Activated naive CD4-positive, alpha-beta T cell treated with anti-CD3 and anti-CD28 coated beads, Interleukin-2, amount 50 U/mL, for 24 hours (primary cell): ENCODE measurements at regions not wholly inside any gene's neighbourhood (a gene's known extent, or its start where the extent isn't known, plus 50 kb on each side); places are given as distances from the start of the nearest gene placed in this dataset.

Experiments used
- H3K27ac Mint-ChIP-seq: one replicate; pipeline ENCODE4 v1.8.0; 2021; ENCODE audit warnings: mild to moderate bottlenecking, mixed read lengths
- H3K27me3 Mint-ChIP-seq: one replicate; pipeline ENCODE4 v1.8.0; 2021; ENCODE audit warnings: mixed read lengths
- H3K36me3 Mint-ChIP-seq: one replicate; pipeline ENCODE4 v1.8.0; 2021; ENCODE audit warnings: mixed read lengths
- H3K4me1 Mint-ChIP-seq: one replicate; pipeline ENCODE4 v1.8.0; 2021; ENCODE audit warnings: mixed read lengths
- H3K4me3 Mint-ChIP-seq: one replicate; pipeline ENCODE4 v1.8.0; 2021; ENCODE audit warnings: mild to moderate bottlenecking, mixed read lengths
- H3K9me3 Mint-ChIP-seq: one replicate; pipeline ENCODE4 v1.8.0; 2021; ENCODE audit warnings: mixed read lengths

- Mint-ChIP-seq H3K4me3 (no peak overlapping the region), H3K27me3 (no peaks in the 10 kb centered on the region), H3K36me3 (no peaks in the 10 kb centered on the region), H3K9me3 (no peaks in the 10 kb centered on the region), H3K27ac (no peak overlapping the region), H3K4me1 (no peaks in the 10 kb centered on the region)
Measured at GRCh38 chr2:183259921-183260320, 135.7 kb downstream of the NUP35 start.

DNA sequence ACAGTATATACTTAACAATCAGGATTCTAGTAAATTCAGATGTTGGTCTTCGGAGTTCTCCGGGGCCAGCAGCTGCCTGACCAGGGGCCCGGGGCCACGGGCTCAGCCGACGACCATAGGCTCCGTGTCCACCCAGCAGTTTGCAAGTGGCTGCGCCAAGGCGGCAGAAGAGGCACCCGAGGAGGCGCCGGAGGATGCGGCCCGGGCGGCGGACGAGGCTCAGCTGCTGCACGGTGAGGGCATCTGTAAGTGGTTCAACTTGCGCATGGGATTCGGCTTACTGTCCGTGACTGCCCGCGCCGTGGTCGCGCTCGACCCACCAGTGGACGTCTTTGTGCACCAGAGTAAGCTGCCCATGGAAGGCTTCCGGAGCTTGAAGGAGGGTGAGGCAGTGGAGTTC lies 136.3 kb downstream of the NUP35 start:
- H3K36me3 Mint-ChIP-seq = no peaks in the 10 kb centered on the region
- H3K27ac Mint-ChIP-seq = no peak overlapping the region
- H3K4me1 Mint-ChIP-seq = no peaks in the 10 kb centered on the region
- no peak overlapping the region for H3K4me3 Mint-ChIP-seq
- H3K9me3 Mint-ChIP-seq = no peaks in the 10 kb centered on the region
- no peaks in the 10 kb centered on the region for H3K27me3 Mint-ChIP-seq

- no peak overlapping the region for H3K4me3 Mint-ChIP-seq
Measured at GRCh38 chr2:183264890-183265535, 140.8 kb downstream of the NUP35 start.

GRCh38 chr2:183267148-183267827 lies 143.0 kb downstream of the NUP35 start:
- no peaks in the 10 kb centered on the region for H3K9me3 Mint-ChIP-seq
- H3K36me3 Mint-ChIP-seq = no peaks in the 10 kb centered on the region
- no peaks in the 10 kb centered on the region for H3K4me1 Mint-ChIP-seq
- no peaks in the 10 kb centered on the region for H3K27me3 Mint-ChIP-seq
- H3K27ac Mint-ChIP-seq = no peak overlapping the region
- H3K4me3 Mint-ChIP-seq = no peak overlapping the region

More at GRCh38 chr2:183264890-183265535, 140.8 kb downstream of the NUP35 start:
- H3K36me3 Mint-ChIP-seq = no peaks in the 10 kb centered on the region
- H3K4me1 Mint-ChIP-seq = no peaks in the 10 kb centered on the region
- no peak overlapping the region for H3K27ac Mint-ChIP-seq
- no peaks in the 10 kb centered on the region for H3K9me3 Mint-ChIP-seq
- no peaks in the 10 kb centered on the region for H3K27me3 Mint-ChIP-seq

DNA sequence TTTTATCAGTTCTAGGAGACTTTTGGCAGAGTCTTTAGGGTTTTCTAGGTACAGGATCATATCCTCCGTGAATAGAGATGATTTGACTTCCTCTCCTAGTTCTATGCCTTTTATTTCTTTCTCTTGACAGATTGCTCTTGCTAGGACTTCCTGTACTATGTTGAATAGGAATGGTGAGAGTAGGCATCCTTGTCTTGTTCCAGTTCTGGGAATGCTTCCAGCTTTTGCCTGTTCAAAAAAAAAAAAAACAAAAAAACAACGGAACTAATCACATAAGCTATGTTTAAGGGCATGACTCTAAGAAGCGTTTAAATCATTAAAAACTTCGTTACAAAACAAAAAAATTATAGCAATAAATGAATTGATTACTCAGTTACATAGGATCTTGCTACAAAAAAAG lies 145.7 kb downstream of the NUP35 start:
- no peaks in the 10 kb centered on the region for H3K27me3 Mint-ChIP-seq
- no peak overlapping the region for H3K27ac Mint-ChIP-seq

GRCh38 chr2:183283209-183283608 lies 159.0 kb downstream of the NUP35 start:
- H3K9me3 Mint-ChIP-seq = no peaks in the 10 kb centered on the region
- no peaks in the 10 kb centered on the region for H3K36me3 Mint-ChIP-seq
- H3K27me3 Mint-ChIP-seq = no peaks in the 10 kb centered on the region
- H3K4me1 Mint-ChIP-seq = no peaks in the 10 kb centered on the region
- H3K4me3 Mint-ChIP-seq = no peak overlapping the region
- H3K27ac Mint-ChIP-seq = no peak overlapping the region

More for the DNA sequence above, 145.7 kb downstream of the NUP35 start:
- Mint-ChIP-seq H3K4me3 (no peak overlapping the region), H3K4me1 (no peaks in the 10 kb centered on the region), H3K9me3 (no peaks in the 10 kb centered on the region), H3K36me3 (peaks cover 2% of the 10 kb centered on the region)

GRCh38 chr2:183284606-183285005 lies 160.4 kb downstream of the NUP35 start:
- H3K4me1 Mint-ChIP-seq = no peaks in the 10 kb centered on the region
- H3K4me3 Mint-ChIP-seq = no peak overlapping the region
- H3K9me3 Mint-ChIP-seq = no peaks in the 10 kb centered on the region
- no peaks in the 10 kb centered on the region for H3K36me3 Mint-ChIP-seq
- H3K27me3 Mint-ChIP-seq = no peaks in the 10 kb centered on the region
- H3K27ac Mint-ChIP-seq = no peak overlapping the region

DNA sequence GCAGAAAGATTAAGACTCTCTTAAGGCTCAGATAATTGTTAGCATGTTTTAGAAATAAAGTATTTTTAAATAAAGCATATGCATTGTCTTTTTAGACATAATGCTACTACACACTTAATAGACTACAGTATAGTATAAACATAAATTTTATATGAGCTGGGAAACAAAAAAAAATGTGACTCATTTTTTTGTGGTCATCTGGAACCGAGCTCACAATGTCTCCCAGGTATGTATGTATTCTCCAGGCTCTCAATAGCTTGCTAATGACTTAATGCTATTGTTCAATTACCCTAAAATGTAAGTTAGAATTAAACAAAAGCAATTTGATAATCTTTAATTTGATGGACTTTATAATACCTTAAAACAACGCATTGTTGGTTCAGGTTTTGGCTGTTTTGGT lies 167.2 kb downstream of the NUP35 start:
- H3K4me3 Mint-ChIP-seq = no peak overlapping the region
- no peaks in the 10 kb centered on the region for H3K9me3 Mint-ChIP-seq
- no peaks in the 10 kb centered on the region for H3K4me1 Mint-ChIP-seq
- H3K27ac Mint-ChIP-seq = no peak overlapping the region
- H3K27me3 Mint-ChIP-seq = no peaks in the 10 kb centered on the region
- no peaks in the 10 kb centered on the region for H3K36me3 Mint-ChIP-seq

DNA sequence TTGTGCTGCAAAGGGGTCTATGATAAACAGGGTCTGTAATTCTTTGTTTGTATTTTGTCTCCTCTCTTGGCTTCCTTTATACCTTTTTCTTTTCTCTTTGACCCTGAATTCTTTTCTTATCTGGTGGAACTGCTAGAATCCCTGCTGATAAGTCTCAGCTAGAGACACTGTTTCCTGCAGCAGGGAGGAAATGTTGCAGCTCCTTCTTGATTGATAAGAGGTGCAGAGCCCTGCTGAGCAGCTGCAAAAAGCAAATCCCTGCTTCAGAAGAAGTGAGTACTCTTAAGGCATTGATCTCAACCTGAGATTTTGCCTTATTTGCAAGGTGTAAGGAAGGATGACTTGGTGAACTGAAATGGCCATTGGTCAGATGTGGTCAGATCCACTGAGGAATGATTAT lies 167.8 kb downstream of the NUP35 start:
- no peak overlapping the region for H3K27ac Mint-ChIP-seq
- no peaks in the 10 kb centered on the region for H3K4me1 Mint-ChIP-seq
- no peaks in the 10 kb centered on the region for H3K9me3 Mint-ChIP-seq
- no peak overlapping the region for H3K4me3 Mint-ChIP-seq
- no peaks in the 10 kb centered on the region for H3K27me3 Mint-ChIP-seq
- no peaks in the 10 kb centered on the region for H3K36me3 Mint-ChIP-seq

DNA sequence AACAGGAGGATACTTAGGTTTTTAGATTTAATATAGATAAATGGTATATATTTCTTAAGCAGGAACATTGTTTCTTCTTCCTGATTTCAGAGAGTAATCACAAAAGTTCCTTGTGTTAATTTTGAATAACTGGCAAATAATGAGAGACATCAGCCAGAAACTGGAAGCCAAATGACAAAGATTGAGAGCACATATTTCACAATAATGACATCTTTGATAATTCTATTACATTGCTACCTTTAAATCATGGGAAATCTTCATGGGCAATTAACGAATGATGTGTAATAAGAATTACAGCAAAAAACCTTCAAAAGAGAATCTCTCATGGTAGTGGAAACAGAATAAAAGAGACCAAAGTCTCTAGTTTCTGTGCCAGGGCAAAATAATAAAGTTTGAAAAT lies 215.1 kb downstream of the NUP35 start:
- Mint-ChIP-seq H3K9me3 (peaks cover 27% of the 10 kb centered on the region), H3K4me3 (no peak overlapping the region), H3K27ac (no peak overlapping the region), H3K36me3 (no peaks in the 10 kb centered on the region), H3K27me3 (no peaks in the 10 kb centered on the region), H3K4me1 (no peaks in the 10 kb centered on the region)

- Mint-ChIP-seq H3K36me3 (no peaks in the 10 kb centered on the region), H3K27ac (no peak overlapping the region), H3K4me3 (no peak overlapping the region), H3K9me3 (peaks cover 23% of the 10 kb centered on the region), H3K27me3 (no peaks in the 10 kb centered on the region), H3K4me1 (no peaks in the 10 kb centered on the region)
Measured at GRCh38 chr2:183341057-183341456, 216.8 kb downstream of the NUP35 start.

DNA sequence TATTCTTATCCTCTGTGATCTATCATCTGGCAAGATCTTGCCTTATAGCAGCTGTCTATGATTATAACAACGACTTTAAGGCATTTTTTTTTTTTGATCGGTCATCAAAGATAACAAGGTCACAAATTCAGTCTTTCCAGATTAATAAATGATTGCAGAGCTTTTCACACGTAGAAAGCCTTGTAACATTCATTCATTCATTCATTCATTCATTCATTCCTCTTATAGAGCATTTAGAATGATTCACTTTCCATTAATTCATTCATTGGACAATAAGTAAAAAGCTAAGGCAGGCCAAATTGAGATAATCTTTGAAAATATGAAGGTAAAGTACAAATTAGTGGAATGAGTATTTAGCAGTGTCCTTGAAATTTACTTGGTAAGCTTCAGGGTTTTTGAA lies 223.7 kb downstream of the NUP35 start:
- Mint-ChIP-seq H3K27ac (no peak overlapping the region), H3K4me3 (no peak overlapping the region), H3K9me3 (no peaks in the 10 kb centered on the region), H3K27me3 (no peaks in the 10 kb centered on the region), H3K4me1 (no peaks in the 10 kb centered on the region), H3K36me3 (peaks cover 2% of the 10 kb centered on the region)

- no peaks in the 10 kb centered on the region for H3K9me3 Mint-ChIP-seq
- peaks cover 2% of the 10 kb centered on the region for H3K36me3 Mint-ChIP-seq
Measured at GRCh38 chr2:183348492-183348891, 224.2 kb downstream of the NUP35 start.

DNA sequence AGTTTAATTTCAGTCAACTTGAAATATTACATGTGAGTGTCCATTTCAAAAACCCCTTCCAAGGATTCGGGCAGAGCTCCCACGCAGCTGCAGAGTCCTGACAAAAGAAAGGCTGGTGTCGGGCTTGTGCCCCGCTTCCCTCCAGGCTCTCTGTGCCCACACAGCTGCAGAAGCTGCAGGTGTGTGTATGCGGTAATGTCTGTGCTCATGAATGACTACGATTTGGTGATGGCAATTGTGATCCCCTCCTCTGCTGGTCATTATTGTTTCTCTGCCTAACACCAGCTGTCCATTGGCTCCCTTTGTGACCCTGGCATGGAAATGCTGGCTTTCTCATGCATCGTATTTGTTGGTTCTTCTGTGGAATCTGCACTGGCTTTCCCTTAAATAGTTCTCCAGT lies 224.8 kb downstream of the NUP35 start:
- no peak overlapping the region for H3K4me3 Mint-ChIP-seq
- H3K36me3 Mint-ChIP-seq = peaks cover 2% of the 10 kb centered on the region
- no peaks in the 10 kb centered on the region for H3K9me3 Mint-ChIP-seq
- H3K27me3 Mint-ChIP-seq = no peaks in the 10 kb centered on the region
- no peak overlapping the region for H3K27ac Mint-ChIP-seq
- no peaks in the 10 kb centered on the region for H3K4me1 Mint-ChIP-seq

More at GRCh38 chr2:183348492-183348891, 224.2 kb downstream of the NUP35 start:
- Mint-ChIP-seq H3K4me3 (no peak overlapping the region), H3K4me1 (no peaks in the 10 kb centered on the region), H3K27ac (no peak overlapping the region), H3K27me3 (no peaks in the 10 kb centered on the region)

GRCh38 chr2:183359867-183360266 lies 235.6 kb downstream of the NUP35 start:
- Mint-ChIP-seq H3K27ac (no peak overlapping the region), H3K4me3 (no peak overlapping the region), H3K27me3 (no peaks in the 10 kb centered on the region), H3K9me3 (no peaks in the 10 kb centered on the region), H3K36me3 (no peaks in the 10 kb centered on the region), H3K4me1 (no peaks in the 10 kb centered on the region)

- no peaks in the 10 kb centered on the region for H3K4me1 Mint-ChIP-seq
- H3K4me3 Mint-ChIP-seq = no peak overlapping the region
- H3K27ac Mint-ChIP-seq = no peak overlapping the region
- no peaks in the 10 kb centered on the region for H3K27me3 Mint-ChIP-seq
- peaks cover 2% of the 10 kb centered on the region for H3K36me3 Mint-ChIP-seq
- H3K9me3 Mint-ChIP-seq = no peaks in the 10 kb centered on the region
Measured at GRCh38 chr2:183371545-183371944, 247.3 kb downstream of the NUP35 start.

- H3K9me3 Mint-ChIP-seq = no peaks in the 10 kb centered on the region
- H3K36me3 Mint-ChIP-seq = peaks cover 2% of the 10 kb centered on the region
- no peak overlapping the region for H3K27ac Mint-ChIP-seq
- H3K27me3 Mint-ChIP-seq = no peaks in the 10 kb centered on the region
- no peaks in the 10 kb centered on the region for H3K4me1 Mint-ChIP-seq
- H3K4me3 Mint-ChIP-seq = no peak overlapping the region
Measured at GRCh38 chr2:183375821-183376220, 251.6 kb downstream of the NUP35 start.
